NT2/D1 (cell line): ENCODE measurements at regions not wholly inside any gene's neighbourhood (a gene's known extent, or its start where the extent isn't known, plus 50 kb on each side); places are given as distances from the start of the nearest gene placed in this dataset.

ENCODE experiments used
- DNase-seq: peaks from one replicate; pipeline ENCODE4 v3.0.0-alpha.2; 2011; ENCODE audit warnings: low read depth, low spot score
- H3K27me3 ChIP-seq: 2 replicates; pipeline ENCODE4 v1.6.0; 2011; ENCODE audit warnings: mild to moderate bottlenecking; ENCODE audit not compliant: insufficient read length, insufficient read depth
- H3K36me3 ChIP-seq: 2 replicates; pipeline ENCODE4 v1.6.1; 2011; ENCODE audit warnings: mild to moderate bottlenecking, low read length, mixed read lengths; ENCODE audit not compliant: insufficient read depth, insufficient read length
- H3K4me1 ChIP-seq: 2 replicates; pipeline ENCODE4 v1.5.1; 2011; ENCODE audit not compliant: insufficient read depth, insufficient read length
- H3K4me3 ChIP-seq: 2 replicates; pipeline ENCODE4 v1.5.1; 2011; ENCODE audit warnings: low read depth; ENCODE audit not compliant: insufficient read length
- H3K9ac ChIP-seq: 2 replicates; pipeline ENCODE4 v1.6.0; 2011; ENCODE audit warnings: low read depth; ENCODE audit not compliant: insufficient read length
- H3K9me3 ChIP-seq: 2 replicates; pipeline ENCODE4 v1.5.1; 2011; ENCODE audit warnings: mild to moderate bottlenecking, low read length; ENCODE audit not compliant: insufficient read depth
- SUZ12 ChIP-seq: IDR thresholded peaks from 2 replicates; pipeline ENCODE4 v1.6.1; 2011; ENCODE audit not compliant: insufficient read length, insufficient read depth; ENCODE audit errors: extremely low read depth
- YY1 ChIP-seq: IDR thresholded peaks from 2 replicates; pipeline ENCODE4 v1.6.1; 2011; ENCODE audit not compliant: insufficient read length, insufficient read depth
- ZNF274 ChIP-seq: IDR thresholded peaks from 2 replicates; pipeline ENCODE4 v1.6.1; 2011; ENCODE audit warnings: mild to moderate bottlenecking, low read depth, low read length

DNA sequence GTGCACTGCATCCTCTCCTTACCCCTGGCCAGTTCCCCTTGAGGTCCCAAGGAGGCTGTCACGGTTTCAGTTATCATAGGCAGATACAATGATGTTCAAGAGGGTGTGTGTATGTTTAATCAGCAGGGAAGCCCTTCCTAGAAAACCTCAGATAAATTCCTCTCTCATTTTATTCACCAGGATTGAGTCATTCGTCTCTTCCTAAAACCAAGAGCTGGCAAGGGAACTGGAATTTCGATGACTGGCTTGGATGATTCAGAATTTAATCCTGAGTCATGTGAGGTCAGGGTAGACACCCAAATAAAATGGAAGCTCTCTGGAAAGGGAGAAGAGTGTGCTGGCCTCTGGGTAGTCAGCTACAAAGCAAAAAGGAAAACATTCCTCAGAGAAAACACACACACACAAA, 106.2 kb upstream of the RAPGEF2 start:
- TF ChIP-seq YY1 (no peak), ZNF274 (no peak), SUZ12 (no peak)
- no peak for DNase-seq
- Histone ChIP-seq H3K36me3 (no peaks in the 10 kb centered on the region), H3K9me3 (no peaks in the 10 kb centered on the region), H3K4me3 (no peak overlapping the region), H3K9ac (no peak overlapping the region), H3K4me1 (no peaks in the 10 kb centered on the region), H3K27me3 (no peaks in the 10 kb centered on the region)

DNA sequence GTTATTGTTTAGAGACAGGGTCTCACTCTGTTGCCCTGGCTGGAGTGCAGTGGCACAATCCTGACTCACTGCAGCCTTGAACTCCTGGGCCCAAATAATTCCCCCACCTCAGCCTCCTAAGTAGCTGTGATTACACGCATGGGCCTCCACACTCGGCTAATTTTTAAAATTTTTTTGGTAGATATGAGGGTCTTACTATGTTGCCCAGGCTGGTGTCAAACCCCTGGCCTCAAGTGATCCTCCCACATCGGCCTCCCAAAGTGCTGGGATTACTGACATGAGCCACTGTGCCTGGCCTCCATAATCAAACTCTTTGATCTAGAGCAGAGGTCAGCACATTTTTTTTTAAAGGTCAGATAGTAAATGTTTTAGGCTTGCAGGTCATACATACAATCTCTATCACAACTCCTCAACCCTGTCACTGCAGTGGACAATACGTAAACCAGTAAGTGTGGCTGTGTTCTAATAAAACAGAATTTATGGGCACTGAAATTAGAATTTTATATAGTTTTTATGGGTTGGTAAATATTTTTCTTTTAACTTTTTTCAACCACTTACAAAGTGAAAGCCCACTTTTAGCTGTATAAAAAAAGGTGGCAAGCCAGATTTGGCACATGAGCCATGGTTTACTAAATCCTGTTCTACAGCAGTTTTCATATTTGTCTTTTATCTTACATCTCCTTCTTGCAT, 105.1 kb upstream of the RAPGEF2 start:
- Histone ChIP-seq H3K27me3 (no peaks in the 10 kb centered on the region), H3K36me3 (no peaks in the 10 kb centered on the region), H3K4me3 (no peak overlapping the region), H3K9ac (no peak overlapping the region), H3K9me3 (no peaks in the 10 kb centered on the region), H3K4me1 (no peaks in the 10 kb centered on the region)
- DNase-seq = no peak
- TF ChIP-seq ZNF274 = no peak
- no peak for TF ChIP-seq SUZ12
- TF ChIP-seq YY1 = no peak

DNA sequence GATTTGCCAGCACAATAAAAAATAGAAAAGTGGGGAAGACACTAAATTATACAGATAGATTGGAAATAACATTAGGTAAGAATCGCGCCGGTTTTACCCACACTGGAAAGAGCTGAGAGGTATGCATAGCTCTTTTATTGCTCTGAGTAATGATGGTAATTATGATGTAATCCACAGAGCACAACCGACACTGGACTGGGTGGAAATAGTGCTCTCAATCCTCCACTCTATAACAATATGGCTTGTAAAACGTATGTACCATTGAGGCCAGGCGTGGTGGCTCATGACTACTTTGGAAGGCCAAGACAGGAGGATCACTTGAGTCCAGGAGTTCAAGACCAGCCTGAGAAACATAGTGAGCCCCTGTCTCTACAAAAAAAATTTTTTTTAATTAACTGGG, 104.3 kb upstream of the RAPGEF2 start:
- H3K4me1 ChIP-seq = no peaks in the 10 kb centered on the region
- no peak overlapping the region for H3K4me3 ChIP-seq
- TF ChIP-seq ZNF274 (no peak), YY1 (no peak), SUZ12 (no peak)

DNA sequence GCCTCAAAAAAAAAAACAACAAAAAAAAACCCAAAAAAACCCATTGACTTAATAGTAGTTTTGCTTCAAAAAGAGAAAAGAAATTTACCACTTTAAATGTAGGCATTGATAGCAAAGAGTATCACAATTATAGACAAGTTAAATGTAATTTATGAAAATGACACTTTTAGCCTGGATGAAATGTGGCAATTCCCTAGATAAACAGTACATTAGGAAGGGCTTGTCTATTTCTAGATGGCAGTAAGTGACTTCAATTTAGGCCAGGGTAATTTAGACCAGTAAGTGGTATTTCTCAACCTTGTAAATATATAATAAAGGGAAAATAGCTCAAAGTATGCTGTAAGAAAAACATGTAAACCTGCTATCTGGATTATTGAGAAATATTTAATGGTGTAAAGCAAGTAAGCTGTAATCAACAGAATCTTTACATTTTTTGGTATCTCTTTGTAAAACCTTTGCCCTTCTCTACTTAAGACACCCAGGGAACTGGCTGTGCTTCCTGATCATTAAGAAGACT, 103.7 kb upstream of the RAPGEF2 start:
- DNase-seq = no peak
- H3K36me3 ChIP-seq = no peaks in the 10 kb centered on the region
- TF ChIP-seq YY1 (no peak), ZNF274 (no peak), SUZ12 (no peak)
- H3K4me3 ChIP-seq = no peak overlapping the region
- no peaks in the 10 kb centered on the region for H3K9me3 ChIP-seq
- H3K4me1 ChIP-seq = no peaks in the 10 kb centered on the region
- no peak overlapping the region for H3K9ac ChIP-seq
- no peaks in the 10 kb centered on the region for H3K27me3 ChIP-seq

More for the DNA sequence above, 104.3 kb upstream of the RAPGEF2 start:
- Histone ChIP-seq H3K36me3 (no peaks in the 10 kb centered on the region), H3K9ac (no peak overlapping the region), H3K27me3 (no peaks in the 10 kb centered on the region), H3K9me3 (no peaks in the 10 kb centered on the region)
- no peak for DNase-seq

DNA sequence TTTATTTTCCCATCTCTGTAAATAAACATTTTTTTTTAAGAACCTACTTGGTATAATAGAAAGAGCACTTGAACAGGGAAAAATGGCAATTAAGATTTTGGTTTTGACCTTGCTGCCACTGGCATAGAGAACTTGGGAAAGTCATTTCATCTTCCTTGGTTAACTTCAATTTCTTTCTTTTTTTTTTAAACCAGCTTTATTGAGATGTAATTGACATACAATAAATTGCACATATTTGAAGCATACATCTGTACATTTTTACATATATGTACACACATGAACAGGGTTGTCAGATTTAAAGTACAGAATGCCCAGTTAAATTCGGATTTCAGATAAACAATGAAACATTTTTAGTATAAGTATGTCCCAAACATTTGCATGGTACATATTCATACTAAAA, 103.0 kb upstream of the RAPGEF2 start:
- no peak for TF ChIP-seq SUZ12
- Histone ChIP-seq H3K4me1 (no peaks in the 10 kb centered on the region), H3K36me3 (no peaks in the 10 kb centered on the region), H3K4me3 (no peak overlapping the region), H3K27me3 (no peaks in the 10 kb centered on the region), H3K9me3 (no peaks in the 10 kb centered on the region), H3K9ac (no peak overlapping the region)
- DNase-seq = no peak

DNA sequence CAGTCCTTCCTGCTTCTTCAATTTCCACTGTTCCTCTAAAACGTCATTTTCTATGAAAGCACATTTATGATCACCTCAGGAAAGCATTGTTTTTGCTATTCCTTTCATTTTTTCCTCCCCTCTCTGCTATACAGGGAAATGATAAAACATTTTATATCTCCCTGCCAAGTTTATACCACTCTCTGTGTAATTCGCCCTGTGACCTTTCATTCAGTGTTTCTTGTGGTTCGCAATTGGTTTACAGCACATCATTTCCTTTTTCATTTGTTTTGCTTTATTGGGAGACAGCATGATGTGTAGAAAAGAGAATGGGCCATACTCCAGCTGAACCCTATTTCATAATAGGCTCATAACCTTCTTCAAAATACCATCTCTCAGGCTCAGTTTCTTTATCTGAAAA, 99.9 kb upstream of the RAPGEF2 start:
- TF ChIP-seq YY1 (no peak), ZNF274 (no peak), SUZ12 (no peak)
- Histone ChIP-seq H3K4me3 (no peak overlapping the region), H3K9ac (no peak overlapping the region), H3K4me1 (no peaks in the 10 kb centered on the region), H3K27me3 (peaks cover 21% of the 10 kb centered on the region), H3K36me3 (no peaks in the 10 kb centered on the region), H3K9me3 (no peaks in the 10 kb centered on the region)
- no peak for DNase-seq

DNA sequence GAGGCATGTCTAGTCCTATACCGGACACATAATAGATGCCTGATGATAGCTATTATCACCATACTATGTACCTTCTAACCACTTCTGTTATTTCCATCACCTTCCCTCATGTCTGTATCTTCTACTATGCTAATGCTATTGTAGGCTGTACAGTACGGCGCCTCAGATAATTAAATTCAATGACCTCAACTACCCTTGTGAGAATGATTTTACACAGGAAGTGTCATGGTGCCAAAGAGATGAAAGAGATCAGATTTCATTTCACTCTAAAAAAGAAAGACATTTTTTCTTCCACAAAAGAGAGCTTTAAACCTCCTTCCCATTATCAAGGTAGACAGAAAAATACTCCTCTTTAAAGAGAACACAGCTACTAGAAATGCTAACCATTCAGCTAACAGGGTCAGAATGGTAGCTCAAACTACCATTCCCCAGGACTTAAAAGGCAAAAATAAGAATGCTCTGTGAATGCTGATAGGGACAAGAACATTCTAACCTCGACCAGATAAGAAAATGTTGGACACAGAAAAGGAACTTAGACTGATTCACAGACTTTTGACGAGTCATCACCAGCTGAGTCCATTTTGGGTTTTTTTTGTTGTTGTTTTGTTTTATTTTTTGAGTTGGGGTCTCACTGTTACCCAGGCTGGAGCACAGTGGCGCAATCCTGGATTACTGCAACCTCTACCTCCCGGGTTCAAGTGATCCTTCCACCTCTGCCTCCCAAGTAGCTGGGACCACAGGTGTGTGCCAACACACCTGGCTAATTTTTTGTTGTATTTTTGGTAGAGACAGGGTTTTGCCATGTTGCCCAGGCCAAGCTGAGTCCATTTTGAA, 99.2 kb upstream of the RAPGEF2 start:
- no peak overlapping the region for H3K9ac ChIP-seq
- no peak overlapping the region for H3K4me3 ChIP-seq
- TF ChIP-seq YY1 (no peak), SUZ12 (no peak), ZNF274 (no peak)
- H3K36me3 ChIP-seq = no peaks in the 10 kb centered on the region
- DNase-seq = no peak
- H3K9me3 ChIP-seq = no peaks in the 10 kb centered on the region
- H3K4me1 ChIP-seq = no peaks in the 10 kb centered on the region
- peaks cover 21% of the 10 kb centered on the region for H3K27me3 ChIP-seq
